Right hindlimb (tissue), 1 donor: ENCODE measurements at regions not wholly inside any gene's neighbourhood (a gene's known extent, or its start where the extent isn't known, plus 50 kb on each side); places are given as distances from the start of the nearest gene placed in this dataset.

Experiments
- DNase-seq: peaks from one replicate; pipeline ENCODE4 v3.0.0-alpha.2; 2018

GRCh38 chr11:134541951-134542350 lies 129.9 kb upstream of the B3GAT1 start:
- DNase-seq = no peak

GRCh38 chr11:134541355-134541754 lies 129.3 kb upstream of the B3GAT1 start:
- peak; percentile 8 for DNase-seq

GRCh38 chr11:134539285-134539684 lies 127.2 kb upstream of the B3GAT1 start:
- no peak for DNase-seq

- DNase-seq = peak; percentile 6
These were observed 126.7 kb upstream of the B3GAT1 start for GRCh38 chr11:134538742-134539141.

- peak; percentile 14 for DNase-seq
These were observed 125.9 kb upstream of the B3GAT1 start for GRCh38 chr11:134537941-134538340.

- DNase-seq = peak; percentile 10
These were observed 125.3 kb upstream of the B3GAT1 start for GRCh38 chr11:134537296-134537695.

- peak; percentile 6 for DNase-seq
These were observed 124.6 kb upstream of the B3GAT1 start for GRCh38 chr11:134536677-134537076.

GRCh38 chr11:134536219-134536618 lies 124.2 kb upstream of the B3GAT1 start:
- peak; percentile 6 for DNase-seq

- DNase-seq = peak; percentile 8
These were observed 123.3 kb upstream of the B3GAT1 start for GRCh38 chr11:134535029-134536025.

- DNase-seq = peak; percentile 6
These were observed 121.5 kb upstream of the B3GAT1 start for GRCh38 chr11:134533511-134533910.

GRCh38 chr11:134532921-134533421 lies 120.9 kb upstream of the B3GAT1 start:
- DNase-seq = peak; percentile 10

- peak; percentile 14 for DNase-seq
These were observed 120.3 kb upstream of the B3GAT1 start for GRCh38 chr11:134532131-134532920.

GRCh38 chr11:134531327-134532130 lies 119.5 kb upstream of the B3GAT1 start:
- no peak for DNase-seq

- peak; percentile 39 for DNase-seq
These were observed 118.7 kb upstream of the B3GAT1 start for GRCh38 chr11:134530636-134531326.

GRCh38 chr11:134529212-134530096 lies 117.4 kb upstream of the B3GAT1 start:
- peak; percentile 18 for DNase-seq

- peak; percentile 9 for DNase-seq
These were observed 116.4 kb upstream of the B3GAT1 start for GRCh38 chr11:134528453-134528852.

GRCh38 chr11:134527382-134528243 lies 115.6 kb upstream of the B3GAT1 start:
- peak; percentile 8 for DNase-seq

GRCh38 chr11:134524896-134525845 lies 113.1 kb upstream of the B3GAT1 start:
- DNase-seq = no peak

GRCh38 chr11:134524201-134524600 lies 112.2 kb upstream of the B3GAT1 start:
- no peak for DNase-seq
